ENCODE measurements at regions not wholly inside any gene's neighbourhood (a gene's known extent, or its start where the extent isn't known, plus 50 kb on each side); places are given as distances from the start of the nearest gene placed in this dataset.

- no peak for DNase-seq (ENCODE audit: low read depth)
These were observed 359.5 kb upstream of the MGMT start for GRCh38 chr10:129107525-129107924.

GRCh38 chr10:129108378-129108777 is 358.7 kb upstream of the MGMT start:
- no peak for DNase-seq (ENCODE audit: low read depth)

GRCh38 chr10:129108994-129109393 is 358.0 kb upstream of the MGMT start:
- no peak for DNase-seq (ENCODE audit: low read depth)

- DNase-seq (ENCODE audit: low read depth) = no peak
These were observed 356.3 kb upstream of the MGMT start for GRCh38 chr10:129110780-129111179.

GRCh38 chr10:129111922-129112321 is 355.1 kb upstream of the MGMT start:
- no peak for DNase-seq (ENCODE audit: low read depth)

GRCh38 chr10:129114588-129114987 is 352.5 kb upstream of the MGMT start:
- DNase-seq (ENCODE audit: low read depth) = no peak

GRCh38 chr10:129116371-129116770 is 350.7 kb upstream of the MGMT start:
- no peak for DNase-seq (ENCODE audit: low read depth)

GRCh38 chr10:129120441-129120840 is 346.6 kb upstream of the MGMT start:
- no peak for DNase-seq (ENCODE audit: low read depth)

- no peak for DNase-seq (ENCODE audit: low read depth)
These were observed 344.2 kb upstream of the MGMT start for GRCh38 chr10:129122846-129123245.

GRCh38 chr10:129123428-129123827 is 343.6 kb upstream of the MGMT start:
- DNase-seq (ENCODE audit: low read depth) = no peak

- DNase-seq (ENCODE audit: low read depth) = no peak
These were observed 340.1 kb upstream of the MGMT start for GRCh38 chr10:129126982-129127381.

- DNase-seq (ENCODE audit: low read depth) = peak; percentile 82
These were observed 335.4 kb upstream of the MGMT start for GRCh38 chr10:129131457-129132132.

GRCh38 chr10:129133856-129134255 is 333.2 kb upstream of the MGMT start:
- DNase-seq (ENCODE audit: low read depth) = no peak

GRCh38 chr10:129134371-129134770 is 332.7 kb upstream of the MGMT start:
- DNase-seq (ENCODE audit: low read depth) = no peak

GRCh38 chr10:129135624-129136023 is 331.4 kb upstream of the MGMT start:
- DNase-seq (ENCODE audit: low read depth) = no peak

GRCh38 chr10:129136074-129136473 is 331.0 kb upstream of the MGMT start:
- no peak for DNase-seq (ENCODE audit: low read depth)

- DNase-seq (ENCODE audit: low read depth) = no peak
These were observed 330.1 kb upstream of the MGMT start for GRCh38 chr10:129136951-129137350.

GRCh38 chr10:129140921-129141885 is 325.8 kb upstream of the MGMT start:
- no peak for DNase-seq (ENCODE audit: low read depth)

- DNase-seq (ENCODE audit: low read depth) = no peak
These were observed 315.8 kb upstream of the MGMT start for GRCh38 chr10:129151281-129151680.

GRCh38 chr10:129156406-129156805 is 310.6 kb upstream of the MGMT start:
- no peak for DNase-seq (ENCODE audit: low read depth)

GRCh38 chr10:129157185-129157584 is 309.9 kb upstream of the MGMT start:
- no peak for DNase-seq (ENCODE audit: low read depth)

GRCh38 chr10:129161150-129161549 is 305.9 kb upstream of the MGMT start:
- peak; percentile 3 for DNase-seq (ENCODE audit: low read depth)

- no peak for DNase-seq (ENCODE audit: low read depth)
These were observed 303.5 kb upstream of the MGMT start for GRCh38 chr10:129163531-129163930.

Data from stromal cell of bone marrow (primary cell).